HG03196 (cell line): ENCODE measurements at regions not wholly inside any gene's neighbourhood (a gene's known extent, or its start where the extent isn't known, plus 50 kb on each side); places are given as distances from the start of the nearest gene placed in this dataset.

Experiments used
- ATAC-seq: cut with Tn5 transposase; IDR thresholded peaks from one replicate; pipeline ENCODE4 v1.9.1; 2021; ENCODE audit not compliant: unreplicated experiment

DNA sequence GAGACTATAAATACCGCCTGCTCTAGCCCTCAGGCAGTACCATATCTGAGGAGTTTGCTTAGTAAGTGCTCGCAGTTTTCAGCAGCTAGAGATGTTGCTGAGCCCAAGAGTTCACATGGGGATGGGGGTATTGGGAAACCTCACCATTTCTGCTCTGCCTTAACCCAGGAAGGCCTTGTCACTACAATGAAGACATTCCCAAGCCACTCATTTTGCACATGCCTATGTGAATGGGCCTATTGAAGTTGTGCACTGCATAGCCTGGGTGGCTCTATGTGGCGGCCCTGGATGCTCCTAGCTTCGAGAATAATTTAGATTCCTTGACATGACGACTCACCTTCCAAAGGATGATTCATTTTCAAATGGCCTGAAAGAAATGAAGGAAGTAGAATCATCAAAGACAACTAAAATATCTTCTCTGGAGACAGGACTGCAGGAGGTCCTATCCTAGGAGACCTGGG lies 163.4 kb downstream of the ADAMTS15 start:
- no peak for ATAC-seq

DNA sequence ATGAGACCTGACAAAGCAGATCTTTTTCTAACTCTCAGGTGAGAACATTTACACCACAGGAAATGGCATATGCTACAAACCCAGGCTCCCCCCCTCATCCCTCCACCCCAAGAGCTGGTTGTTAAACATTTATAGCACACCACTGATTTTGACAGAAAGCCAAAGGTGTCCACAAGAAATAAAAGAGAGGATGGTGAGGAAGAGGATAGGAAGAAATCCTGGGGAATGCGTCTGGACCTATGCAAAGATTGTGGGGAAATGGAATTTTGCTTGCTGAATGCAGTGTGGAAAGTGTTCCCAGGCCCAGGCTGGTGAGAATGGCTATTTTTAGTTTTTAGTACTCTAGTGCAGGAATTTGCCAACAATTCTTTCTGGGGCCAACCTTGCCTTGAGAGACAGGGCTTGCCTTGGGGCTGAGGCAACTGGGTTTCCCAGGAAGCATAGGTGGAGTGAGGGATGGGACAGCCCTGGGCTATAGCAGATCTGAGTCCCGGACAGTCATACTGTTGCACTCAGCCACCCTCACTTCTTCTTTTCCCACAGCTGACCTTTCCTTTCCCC lies 163.9 kb downstream of the ADAMTS15 start:
- no peak for ATAC-seq

DNA sequence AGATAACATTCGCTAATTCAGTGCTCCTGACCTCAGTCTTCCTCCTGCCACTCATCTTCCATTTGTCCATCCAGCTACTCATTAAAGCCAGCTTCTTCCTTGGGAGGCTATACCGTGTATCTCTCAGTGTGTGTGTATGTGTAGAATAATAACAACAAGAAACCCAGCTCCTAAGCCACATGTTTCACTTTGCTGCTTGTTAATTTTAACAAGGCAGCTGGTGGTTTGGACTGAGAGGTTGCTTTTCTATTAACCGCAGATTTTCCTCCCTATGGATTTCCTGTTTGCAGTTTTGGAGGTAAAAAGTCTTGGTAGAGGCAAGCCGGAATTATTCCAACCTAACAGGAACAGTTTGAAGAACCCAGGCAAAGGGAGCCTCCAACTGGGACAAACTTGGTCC lies 165.0 kb downstream of the ADAMTS15 start:
- ATAC-seq: no peak

DNA sequence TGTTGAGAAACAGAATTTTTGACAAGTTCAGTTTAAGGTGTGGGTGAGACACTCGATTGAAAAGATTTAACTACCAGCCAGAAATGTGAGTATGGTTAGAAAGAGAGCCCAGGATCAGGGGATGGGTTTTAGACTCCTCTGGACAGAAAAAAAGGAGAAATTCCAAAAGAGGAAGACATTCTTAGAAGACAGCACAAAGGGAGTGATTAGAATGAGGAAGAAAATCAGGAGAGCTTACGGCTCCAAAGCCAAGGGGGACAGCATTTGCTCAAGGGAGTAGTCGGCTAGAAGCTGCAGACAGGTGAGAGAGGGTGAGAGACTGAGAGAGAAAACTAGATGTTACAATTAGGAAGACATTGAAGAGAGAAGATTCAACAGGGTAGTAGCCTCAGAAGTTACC lies 166.1 kb downstream of the ADAMTS15 start:
- no peak for ATAC-seq

DNA sequence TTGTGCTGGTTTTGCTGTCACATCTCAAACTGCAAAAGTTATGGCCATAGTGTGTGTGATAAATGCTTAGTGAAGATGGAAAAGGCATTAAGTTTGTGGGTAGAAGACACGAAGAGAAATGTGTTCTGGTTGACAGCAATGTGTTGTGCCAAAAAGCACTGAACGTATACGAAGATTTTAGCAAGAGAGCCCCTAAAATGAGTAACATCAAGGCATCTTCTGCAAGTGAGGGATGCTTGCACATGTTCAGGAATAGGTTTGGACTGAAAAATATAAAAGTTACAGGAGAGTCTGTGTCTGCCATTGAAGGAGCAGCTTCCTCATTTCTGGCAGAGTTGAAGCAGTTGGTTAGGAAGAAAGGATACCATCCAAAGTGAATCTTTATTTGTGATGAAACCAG lies 167.1 kb downstream of the ADAMTS15 start:
- ATAC-seq: no peak

DNA sequence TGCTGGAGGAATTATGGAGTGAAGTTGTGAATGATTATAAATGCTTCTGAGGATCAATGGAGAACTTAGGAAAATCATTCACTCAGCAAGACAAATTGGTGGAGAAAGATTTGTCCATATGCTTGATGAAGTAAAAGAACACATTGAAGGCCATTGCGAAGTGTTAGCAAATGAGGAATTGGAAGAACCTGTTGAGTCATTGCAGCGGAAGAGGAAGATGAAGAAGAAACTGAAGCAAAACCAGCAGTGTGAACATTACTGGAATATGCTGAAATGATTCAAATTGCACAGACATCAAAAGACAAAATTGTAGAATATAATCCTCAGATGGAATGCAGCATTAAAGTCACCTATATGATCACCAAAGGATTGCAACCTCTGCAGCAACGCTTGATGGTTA lies 168.1 kb downstream of the ADAMTS15 start:
- ATAC-seq: no peak

DNA sequence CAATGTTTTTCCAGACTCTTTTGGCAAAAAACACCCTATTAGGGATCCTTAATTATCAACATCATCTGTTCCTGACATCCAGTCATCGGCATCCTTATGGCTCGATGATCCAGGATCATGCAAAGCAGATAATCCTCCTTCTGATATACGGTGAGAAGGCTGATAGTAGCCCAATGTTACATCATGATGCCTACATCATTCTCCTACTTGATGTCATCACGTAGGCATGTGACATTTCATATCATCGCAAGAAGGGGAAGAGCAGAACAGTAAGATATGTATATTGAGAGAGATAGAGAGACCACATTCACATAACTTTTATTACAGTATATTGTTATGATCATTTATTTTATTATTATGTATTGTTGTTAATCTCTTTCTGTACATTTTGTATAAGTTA lies 168.6 kb downstream of the ADAMTS15 start:
- ATAC-seq: no peak

DNA sequence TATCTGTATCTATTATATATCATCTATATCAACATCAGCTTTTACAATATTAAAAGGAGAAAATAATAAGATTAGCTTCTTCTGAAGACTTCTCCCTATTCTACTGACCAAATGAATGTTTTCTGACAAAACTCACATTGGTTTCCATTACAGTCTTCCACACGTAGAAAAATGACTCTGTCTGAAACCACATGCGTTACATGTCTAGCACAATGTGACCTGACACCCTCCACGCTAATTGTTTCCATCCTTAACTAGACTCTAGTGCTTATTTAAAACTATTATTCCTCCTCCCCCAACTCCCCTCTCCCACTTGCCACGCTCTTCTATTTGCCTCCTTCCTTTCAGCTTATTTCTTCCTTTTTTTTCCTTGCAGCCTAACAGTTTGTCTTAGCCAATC lies 172.1 kb downstream of the ADAMTS15 start:
- ATAC-seq: no peak

DNA sequence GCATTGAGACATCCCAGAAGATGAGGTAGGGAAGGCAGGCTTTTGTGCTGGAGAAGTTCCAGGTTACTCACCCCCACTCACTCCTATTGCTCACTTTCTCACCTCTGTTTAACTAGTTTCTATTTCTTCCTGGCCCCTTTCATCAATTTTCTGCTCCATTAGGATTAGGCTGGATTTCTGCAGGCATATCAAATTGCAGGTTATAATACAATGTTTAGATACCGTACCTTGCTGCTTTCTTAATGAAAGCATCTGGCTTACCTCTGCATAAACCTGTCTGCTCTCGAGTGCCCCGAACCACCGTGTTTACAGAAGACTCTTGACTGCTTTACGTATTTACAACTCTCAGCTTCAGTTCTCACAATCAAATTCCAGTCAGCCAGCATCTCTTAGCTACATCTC lies 173.7 kb downstream of the ADAMTS15 start:
- no peak for ATAC-seq

DNA sequence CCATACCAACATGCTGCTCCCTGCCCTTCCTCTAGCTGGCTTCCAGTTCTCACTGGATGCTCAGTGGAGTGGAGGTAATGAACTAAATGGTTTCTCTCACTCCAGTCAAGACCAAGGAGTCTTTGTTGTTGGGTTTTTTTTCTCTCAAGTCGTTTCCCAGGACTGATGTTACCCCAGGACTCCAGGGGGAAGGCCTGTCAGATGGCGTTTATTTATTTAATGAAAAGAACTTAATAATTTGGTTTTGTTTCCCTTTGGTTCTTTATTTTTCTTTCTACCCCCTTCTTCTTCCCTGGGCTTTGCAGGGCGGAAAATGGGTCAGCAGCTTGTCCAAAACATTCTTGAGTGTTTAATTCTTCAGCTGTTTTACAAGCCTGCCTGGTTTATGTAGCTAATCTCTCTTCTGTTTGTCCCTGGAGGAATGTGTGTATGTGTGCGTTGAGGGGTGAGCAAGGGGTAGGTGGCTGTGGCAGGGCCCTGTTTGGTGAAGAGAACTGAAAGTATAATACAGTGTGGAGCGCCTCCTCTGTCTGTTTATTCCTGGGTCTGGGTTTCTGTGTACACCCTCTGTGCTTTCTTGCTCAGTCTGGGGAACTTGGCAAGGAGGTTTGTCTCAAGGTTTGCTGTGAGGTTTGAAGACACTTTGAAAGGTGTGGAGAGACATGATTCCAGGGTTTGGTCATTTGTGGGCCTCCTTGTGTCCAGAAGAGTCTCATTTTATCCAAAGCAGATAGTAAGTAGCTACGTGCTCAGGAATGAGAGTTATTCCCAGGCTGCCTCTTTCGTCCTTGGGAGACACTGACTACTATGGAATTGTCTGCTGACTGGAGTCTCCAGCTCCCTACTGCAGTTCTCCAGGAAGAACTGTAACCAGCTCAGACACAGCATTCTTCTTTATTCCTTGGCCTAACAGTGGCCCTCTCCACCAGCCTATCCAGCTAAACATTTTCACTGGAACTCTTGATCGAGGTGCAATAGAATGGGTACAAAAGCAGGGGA lies 175.5 kb downstream of the ADAMTS15 start:
- no peak for ATAC-seq

DNA sequence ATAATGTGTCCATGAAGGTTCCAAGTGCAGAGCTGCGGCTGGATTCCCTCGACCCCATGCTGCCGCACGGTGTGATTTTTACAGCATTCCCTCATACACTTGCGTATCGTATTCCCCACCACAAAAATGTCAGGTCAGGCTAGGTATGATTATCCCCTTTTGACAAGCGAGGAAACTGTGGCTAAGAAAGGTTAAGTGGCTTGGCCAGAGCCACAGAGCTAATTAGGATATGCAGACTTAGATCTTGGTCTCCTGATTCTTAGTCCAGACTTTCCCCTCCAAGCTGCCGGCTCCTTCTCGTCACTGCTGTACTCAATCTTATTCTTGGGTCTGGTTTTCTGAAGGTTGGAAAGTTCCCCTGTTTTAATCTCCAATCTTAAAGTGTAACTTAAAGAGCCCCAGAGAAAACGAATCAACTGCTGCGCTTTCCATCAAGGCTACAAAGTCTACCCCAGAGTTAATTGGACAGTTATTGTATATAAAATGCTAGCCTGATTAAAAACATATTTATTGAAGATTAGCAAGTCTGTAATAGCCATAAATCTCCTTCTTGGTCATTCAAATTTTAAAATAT lies 176.6 kb downstream of the ADAMTS15 start:
- no peak for ATAC-seq

DNA sequence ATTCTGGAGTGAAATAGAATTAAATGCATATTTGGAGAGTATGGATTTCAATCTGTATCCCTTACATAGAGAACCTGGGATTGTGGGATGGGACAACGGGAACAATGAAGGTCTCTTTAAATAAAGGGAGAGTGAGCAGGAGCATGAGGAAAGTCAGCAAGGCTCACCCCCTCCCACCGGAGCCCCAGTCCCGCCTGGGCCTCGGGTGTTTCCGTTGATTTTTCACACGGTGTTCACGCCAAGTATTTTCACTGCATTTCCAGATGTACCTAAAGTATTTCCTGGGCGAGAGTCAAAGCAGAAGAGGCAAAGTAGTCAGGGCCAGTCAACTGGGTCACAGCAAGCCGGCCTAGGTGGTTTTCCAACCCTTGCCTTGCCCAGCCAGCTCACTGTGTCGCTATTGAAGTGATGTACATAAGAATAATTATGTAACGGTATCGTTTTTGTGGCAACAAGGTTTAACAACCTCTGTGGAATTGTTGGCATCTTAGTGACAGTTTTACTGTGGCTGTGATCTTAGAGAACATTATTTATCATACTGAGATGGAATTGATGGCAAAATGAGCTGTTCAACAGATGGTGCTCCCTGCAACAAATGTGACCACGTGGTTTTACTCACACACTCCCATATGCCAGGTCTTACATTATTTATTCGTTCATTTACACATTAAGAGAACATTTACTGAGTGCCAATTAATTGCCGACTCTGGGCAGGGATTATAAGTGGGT lies 177.3 kb downstream of the ADAMTS15 start:
- no peak for ATAC-seq

DNA sequence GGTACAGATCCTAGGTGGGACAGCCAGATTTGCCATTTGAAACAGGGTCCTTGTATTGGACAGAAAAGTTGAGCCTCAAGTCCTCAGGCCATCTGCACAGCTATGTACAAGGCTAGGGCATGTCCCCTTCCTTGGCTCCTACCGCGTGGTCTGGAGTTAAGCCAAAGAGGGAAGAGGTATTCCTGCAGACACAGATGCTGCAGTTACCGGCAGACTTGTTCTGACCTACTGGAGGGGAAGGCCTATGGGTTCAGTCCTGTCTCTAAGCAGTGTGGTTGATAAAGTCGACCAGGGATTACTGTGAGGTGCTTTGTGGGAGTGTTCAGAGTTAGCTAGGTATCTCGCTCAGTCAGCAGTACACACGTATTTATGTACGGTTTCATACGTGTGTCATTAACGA lies 180.6 kb downstream of the ADAMTS15 start:
- no peak for ATAC-seq

DNA sequence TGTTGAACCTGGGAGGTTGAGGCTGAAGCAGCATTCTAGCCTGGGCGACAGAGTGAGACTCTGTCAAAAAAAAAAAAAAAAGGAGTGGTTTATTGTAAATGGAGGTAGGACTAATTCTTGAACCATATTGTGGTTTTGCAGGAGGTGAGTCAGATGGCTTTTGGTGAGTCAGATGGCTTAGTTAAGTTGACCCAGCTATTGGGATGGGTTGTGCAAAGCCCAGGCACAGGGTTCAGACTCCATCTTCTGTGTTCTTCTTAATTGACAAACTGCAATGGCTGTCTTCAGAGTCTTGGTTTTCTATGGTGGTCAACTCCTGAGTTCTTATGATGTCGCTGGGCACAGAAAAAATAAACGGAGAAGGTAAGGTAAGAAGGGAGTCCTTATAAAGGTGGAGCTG lies 182.7 kb downstream of the ADAMTS15 start:
- ATAC-seq: no peak

DNA sequence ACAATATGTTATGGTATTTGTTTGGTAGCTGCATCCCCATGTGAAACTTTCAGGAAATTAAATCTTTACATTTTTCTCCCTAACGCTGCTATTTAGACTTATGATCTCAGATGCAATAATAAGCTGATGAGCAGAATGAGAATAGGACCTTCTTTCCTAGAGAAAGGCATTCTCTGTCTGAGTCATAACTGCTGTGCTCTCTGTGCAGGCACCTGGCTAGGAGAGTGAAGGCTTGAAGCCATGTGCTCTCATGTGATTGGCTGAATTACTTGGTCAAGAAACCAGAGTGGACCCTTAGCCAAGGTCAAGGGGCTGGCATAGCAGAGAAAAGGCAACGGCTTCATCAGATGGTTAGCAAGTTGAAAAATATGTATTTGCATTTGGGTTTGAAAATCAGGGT lies 185.0 kb downstream of the ADAMTS15 start:
- ATAC-seq: no peak

DNA sequence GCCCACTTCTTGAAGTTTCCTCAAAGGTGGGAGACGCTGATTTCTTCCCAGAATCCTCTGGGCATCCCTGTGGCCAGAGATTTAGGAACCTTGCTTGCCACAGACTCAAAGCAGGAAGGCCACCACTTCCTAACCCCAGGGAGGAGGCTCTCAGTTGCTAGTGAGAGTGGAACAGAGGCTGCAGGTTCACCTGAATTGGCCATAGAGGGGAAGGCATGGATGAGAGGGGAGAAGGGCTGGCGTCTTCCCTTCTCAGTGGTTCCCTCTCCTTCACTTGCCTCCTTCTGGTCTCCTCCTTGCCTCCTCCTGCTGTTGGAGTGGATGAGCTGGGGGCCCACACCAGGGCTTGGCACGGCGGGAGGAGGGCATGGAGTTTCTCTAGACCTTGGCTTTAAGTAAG lies 185.7 kb downstream of the ADAMTS15 start:
- no peak for ATAC-seq

DNA sequence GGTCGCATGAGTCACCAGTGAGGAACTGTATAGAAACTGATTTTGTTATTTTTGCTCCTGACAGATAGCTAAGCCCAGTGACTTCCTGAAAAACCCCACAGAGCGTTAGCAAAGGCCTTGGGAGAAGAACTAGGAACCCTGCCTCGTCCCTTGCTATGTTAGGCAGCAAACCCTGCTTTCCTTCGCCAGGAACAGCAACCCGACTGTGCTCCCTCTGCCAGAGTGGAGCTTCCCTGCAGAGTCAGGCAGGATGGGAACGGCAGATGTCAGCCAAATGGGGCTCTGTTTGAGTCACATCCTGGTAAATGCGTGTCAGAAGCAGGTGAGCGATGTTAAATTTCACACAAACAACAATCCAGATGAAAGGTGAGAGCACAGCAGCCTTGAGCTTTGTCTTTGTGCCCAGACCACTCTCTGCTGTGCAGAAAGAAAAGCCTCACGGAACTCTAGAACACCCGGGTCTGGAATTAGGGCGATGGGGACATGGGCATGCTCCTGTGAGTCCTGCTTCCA lies 186.6 kb downstream of the ADAMTS15 start:
- no peak for ATAC-seq

DNA sequence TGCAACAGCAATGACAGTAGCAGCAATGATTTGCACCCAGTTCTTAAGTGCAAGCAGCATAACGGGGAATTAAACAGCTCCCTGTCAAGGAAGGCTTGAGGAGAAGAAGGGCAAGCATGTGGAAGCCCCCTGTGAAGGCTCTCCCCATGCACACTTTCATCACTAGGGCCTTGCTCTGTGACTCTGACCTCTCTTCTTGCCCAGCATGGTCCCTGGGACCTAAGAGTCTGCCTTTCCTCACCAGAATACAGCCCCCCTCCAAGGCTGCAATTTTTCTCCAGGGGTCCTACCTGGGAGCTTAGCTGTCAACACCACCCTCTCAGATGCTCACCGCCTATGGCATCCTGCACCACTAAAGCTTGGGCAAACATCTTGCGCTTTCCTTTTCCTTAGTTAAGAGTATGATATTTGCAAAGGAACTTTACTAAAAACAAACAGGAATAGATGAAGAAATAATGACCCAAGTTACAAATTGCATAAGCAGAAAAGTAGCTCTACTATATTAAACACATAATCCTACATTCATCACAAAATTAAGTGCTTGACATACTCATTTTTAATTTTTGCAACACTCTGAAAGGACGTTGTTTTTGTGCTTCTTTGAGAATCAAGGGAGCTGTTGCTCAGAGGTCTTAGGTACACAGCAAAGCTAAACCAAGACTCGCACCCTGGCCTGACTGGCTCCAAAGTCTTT lies 187.6 kb downstream of the ADAMTS15 start:
- no peak for ATAC-seq

DNA sequence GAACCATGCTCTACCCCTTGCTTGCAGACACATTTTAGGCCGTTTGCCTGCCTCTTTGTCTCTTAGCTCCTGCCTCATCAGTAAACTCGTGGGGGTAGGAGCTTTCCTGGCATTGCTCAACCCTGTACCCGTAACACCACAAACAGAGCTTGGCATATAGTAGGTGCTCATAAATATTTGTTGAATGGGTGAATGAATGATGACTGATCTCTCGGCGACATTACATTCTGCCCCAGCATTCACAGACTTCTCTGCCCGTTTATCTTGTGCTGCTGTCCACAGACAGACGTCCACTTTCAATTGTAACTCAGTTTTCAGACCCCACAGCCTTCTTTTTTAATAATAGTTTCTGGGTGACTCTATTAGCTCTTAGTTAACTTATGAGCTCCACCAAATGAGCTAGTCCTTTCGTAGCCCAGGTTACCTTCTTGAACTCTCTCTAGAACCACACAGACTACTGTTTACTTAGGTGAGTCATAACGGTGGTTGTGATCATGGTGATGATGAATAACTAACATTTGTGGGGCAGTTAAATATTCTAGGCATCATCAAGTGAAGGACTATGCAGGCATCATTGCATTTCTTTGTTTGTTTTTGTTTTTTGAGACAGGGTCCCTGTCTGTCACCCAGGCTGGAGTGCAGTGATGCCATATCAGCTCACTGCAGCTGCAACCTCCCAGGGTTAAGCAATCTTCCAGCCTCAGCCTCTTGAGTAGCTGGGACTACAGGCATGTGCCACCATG lies 188.4 kb downstream of the ADAMTS15 start:
- peak; percentile 77 for ATAC-seq

DNA sequence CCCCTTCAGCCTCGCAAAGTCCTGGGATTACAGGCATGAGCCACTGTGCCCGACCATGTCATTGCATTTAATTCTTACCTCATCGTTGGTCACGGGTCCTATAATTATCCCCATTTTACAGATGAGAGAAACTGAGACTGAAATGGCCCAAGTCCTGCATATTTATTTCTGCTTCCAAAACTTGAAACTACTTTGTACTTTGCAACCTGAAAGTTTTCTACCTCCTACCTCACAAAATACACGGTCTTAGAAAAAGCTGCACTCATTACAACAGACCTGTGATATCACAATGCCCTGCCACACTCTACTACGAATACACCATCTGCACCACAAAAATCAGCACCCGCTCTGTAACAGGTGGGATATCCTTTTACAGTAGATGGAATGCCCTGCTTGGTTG lies 189.1 kb downstream of the ADAMTS15 start:
- ATAC-seq: no peak
